Activated CD4-positive, alpha-beta T cell treated with anti-CD3 and anti-CD28 coated beads for 4 hours (primary cell): ENCODE measurements at regions not wholly inside any gene's neighbourhood (a gene's known extent, or its start where the extent isn't known, plus 50 kb on each side); places are given as distances from the start of the nearest gene placed in this dataset.
"Not testable (repeated sequence)": the region's sequence is repeated elsewhere in the genome, so short reads cannot be mapped to it uniquely, and the experiment has no call there.

ENCODE experiments used
- DNase-seq, 2 donors: peaks; one replicate each; pipeline ENCODE4 v3.0.0-alpha.2; 2020

DNA sequence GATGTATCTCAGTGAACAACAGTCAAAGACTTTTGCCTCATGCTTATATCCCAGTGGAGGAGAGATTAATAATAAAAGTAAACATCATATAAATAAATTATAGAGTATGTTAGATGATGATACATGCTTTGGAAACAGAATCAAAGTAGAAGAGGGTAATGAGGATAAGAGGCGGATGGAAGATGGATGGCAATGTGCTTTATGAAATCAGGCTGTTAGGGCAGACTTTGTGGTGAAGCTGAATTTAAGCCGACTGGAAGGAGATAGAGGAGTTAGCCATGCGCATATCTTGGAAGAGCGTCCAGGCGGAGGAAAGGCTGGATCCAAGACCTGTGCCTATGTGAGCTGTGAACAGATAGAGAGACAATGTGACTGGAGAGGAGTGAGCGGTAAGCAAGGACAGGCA is 74.9 kb upstream of the GUCY1A1 start:
- DNase-seq, result no peak

DNA sequence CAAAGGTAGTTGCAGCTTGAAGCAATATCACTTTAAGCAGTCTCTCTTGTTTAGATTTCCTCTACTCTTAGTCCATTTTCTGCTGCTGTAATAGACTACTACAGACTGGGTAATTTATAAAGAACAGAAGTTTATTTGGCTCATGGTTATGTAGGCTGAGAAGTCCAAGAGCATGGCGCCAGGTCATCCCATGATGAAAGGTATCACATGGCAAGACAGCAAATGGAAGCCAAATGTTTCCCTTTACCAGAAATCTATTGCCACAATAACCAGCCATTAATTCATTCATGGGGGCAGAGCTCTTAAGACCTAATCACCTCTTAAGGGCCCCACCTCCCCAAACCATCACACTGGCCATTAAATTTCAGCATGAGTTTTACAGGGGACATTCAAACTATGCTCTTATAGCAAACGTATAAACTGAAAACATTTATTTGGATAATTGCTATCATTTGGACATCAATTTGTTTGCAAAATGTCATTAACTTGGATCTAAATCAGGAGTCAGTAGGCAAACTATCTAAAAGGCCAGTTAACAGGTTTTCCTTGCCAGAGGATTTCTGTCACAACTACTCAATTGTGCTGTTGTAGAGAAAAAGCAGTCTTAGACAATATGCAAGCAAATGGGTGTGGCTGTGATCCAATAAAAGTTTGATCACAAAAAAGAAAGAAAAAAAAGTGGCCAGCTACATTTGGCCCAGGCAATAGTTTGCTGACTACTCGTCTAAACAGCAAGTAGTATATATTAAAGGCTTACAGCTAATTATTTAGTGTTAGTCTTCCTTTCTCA is 75.7 kb upstream of the GUCY1A1 start:
- no peak for DNase-seq

DNA sequence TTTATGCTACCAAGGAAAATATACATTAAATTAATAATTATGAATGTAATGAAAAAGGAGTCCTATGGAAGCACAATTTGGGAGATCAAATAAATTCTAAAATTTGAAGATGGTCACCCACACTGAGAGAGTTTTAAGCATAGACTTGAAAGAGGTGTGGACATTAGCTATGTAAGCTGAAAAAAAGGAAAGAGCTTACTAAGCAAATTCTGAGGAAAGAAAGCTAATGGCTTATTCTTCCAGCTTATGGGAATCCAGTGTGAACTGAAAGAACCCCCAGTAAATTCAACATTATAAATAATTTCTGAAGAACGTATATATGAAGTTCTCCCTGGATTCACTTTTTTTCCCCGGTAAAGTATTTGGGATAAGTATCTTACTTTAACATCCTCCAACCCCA is 78.2 kb upstream of the GUCY1A1 start:
- DNase-seq, result no peak

- DNase-seq, result no peak
Observed at GRCh38 chr4:155587766-155588165, 78.9 kb upstream of the GUCY1A1 start.

DNA sequence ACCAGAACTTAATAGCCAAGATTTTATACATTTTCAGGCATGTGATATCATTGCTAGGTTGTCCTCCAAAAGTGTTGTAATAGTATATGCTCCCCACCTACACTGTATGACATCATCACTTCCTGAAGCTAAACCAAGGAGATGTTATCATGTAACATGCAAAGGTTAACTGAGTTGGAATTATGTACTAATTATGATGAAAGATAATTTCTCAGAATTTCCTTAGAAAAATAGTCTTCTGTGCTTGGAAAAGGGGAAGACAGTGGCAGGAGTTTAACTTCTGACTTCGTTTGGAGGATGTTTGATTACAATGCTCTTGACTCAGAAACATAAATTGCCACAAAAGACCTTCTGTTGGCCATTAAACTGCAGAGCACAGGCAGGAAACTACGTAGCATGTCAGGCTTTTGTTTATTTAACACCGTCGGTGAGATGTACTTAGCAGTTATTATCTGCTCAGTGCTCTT is 83.6 kb upstream of the GUCY1A1 start:
- DNase-seq, result no peak

DNA sequence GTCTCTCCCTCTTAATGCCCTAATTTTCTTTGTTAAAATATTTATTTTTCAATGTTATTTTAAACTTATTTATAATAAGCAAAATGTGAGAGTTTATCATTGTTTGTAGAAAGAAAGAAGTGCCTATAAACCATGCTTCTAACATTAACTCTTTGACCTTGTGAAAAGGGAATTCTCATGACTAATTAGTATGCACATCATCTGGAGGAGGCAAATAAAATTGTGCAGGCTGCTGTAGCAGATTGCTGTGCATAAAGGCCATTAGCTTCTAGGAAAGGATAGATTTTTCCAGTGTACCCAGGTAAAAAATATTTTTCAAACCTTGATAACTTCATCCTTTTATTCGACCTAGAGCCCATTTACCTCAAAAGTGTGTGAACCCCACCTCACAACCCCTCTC is 84.6 kb upstream of the GUCY1A1 start:
- no peak for DNase-seq

DNA sequence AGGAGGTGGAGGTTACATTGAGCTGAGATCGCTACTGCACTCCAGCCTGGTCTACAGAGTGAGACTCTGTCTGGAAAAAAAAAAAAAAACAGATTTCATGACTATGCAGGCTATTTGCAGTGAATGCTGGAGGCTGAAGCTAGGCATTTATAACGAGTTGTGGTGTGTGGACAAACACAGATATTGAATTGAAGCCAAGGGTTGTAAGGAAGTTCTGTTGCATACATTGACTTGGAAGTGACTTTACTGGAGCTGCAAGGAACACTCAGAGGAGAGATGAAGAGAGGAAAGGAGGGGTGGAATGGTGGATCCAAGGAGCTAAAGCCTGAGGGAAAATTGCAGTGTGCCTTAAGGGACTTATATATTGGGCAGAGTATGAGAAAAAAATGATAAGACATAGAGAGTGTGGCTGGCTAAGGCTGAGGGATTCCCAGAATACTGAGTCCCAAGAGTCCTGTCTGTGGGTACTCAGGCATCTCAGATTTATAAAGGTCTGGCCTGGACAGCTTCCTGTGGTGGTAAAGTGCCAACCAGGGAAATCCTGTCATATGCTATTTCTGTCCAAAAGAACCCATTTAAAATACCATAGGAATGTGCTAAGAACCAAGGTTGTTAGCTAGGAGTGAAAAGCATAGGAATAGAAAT is 87.8 kb upstream of the GUCY1A1 start:
- DNase-seq, result no peak

GRCh38 chr4:155578219-155578618 is 88.4 kb upstream of the GUCY1A1 start:
- DNase-seq, result no peak

DNA sequence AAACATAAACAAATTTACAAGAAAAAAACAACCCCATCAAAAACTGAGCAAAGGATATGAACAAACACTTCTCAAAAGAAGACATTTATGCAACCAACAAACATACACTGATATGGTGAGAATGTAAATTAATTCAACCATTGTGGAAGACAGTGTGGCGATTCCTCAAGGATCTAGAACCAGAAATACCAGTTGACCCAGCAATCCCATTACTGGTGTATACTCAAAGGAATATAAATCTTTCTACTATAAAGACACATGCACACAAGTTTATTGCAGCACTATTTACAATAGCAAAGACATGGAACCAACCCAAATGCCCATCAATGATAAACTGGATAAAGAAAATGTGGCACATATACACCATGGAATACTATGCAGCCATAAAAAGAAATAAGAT is 92.3 kb upstream of the GUCY1A1 start:
- DNase-seq, result not testable (repeated sequence)

DNA sequence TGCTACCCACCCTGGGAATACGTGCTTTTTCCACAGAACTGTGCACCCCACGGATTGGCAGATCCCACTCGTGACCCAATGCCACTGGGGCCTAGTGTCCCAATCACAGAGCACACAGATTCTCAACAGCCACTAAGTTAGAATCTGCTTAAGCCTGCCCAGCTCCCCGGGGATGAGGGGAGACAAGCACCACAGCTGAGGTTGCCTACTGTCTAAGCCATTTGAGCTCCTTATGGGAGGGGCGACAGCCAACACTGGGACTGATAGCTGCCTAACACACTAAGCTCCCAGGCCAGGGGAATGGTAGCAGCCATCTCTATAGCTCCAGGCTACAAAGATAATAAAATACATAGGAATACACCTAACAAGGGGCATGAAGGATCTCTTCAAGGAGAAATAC is 93.5 kb upstream of the GUCY1A1 start:
- no peak for DNase-seq

GRCh38 chr4:155572106-155572703 is 94.4 kb upstream of the GUCY1A1 start:
- no peak for DNase-seq

DNA sequence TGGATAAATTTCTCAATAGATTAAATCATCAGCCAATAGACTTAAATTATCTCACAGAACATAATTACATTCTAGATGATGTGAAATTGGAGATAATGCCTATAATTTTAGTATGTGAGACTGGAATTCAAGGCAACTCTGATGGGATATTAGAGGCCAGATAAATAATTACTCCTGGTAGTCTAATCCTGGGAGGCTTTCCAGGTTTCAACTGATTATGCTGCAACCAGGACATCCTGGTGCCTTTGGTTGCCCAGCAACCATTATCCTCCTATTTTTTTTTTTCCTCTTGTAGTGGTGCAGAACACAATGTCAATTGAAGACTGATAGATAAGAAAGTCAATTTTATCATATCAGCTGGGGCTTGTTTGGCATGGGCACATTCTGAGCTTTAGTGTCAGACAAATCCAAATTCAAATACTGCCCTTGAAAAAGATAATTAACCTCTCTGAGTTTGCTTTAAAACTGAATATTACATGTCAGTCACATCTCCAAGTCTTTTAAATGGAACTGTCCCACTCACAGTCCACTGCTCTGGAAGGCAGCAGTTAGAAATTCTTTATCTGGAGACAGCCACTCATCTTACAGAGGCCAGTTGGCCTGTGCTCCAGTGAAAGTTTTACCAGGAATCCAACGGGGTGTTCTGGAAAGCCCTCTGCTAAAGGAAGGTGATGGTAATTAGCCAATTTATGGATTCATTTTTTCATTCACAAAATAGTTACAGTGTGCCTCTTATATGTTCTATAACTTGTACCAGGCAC is 95.3 kb upstream of the GUCY1A1 start:
- DNase-seq, result no peak

- DNase-seq, result no peak
Observed at GRCh38 chr4:155570661-155571060, 96.0 kb upstream of the GUCY1A1 start.

- DNase-seq, result no peak
Observed at GRCh38 chr4:155569960-155570515, 96.6 kb upstream of the GUCY1A1 start.

GRCh38 chr4:155569471-155569870 is 97.2 kb upstream of the GUCY1A1 start:
- no peak for DNase-seq

- no peak for DNase-seq
Observed at GRCh38 chr4:155568641-155569220, 97.9 kb upstream of the GUCY1A1 start.

- DNase-seq, result no peak
Observed at GRCh38 chr4:155566354-155566753, 100.3 kb upstream of the GUCY1A1 start.

GRCh38 chr4:155565776-155566175 is 100.9 kb upstream of the GUCY1A1 start:
- no peak for DNase-seq

- DNase-seq, result no peak
Observed at GRCh38 chr4:155565330-155565729, 101.3 kb upstream of the GUCY1A1 start.

- DNase-seq, result no peak
Observed at GRCh38 chr4:155564880-155565279, 101.8 kb upstream of the GUCY1A1 start.

GRCh38 chr4:155564086-155564485 is 102.6 kb upstream of the GUCY1A1 start:
- DNase-seq, result no peak

GRCh38 chr4:155559915-155560314 is 106.7 kb upstream of the GUCY1A1 start:
- no peak for DNase-seq

GRCh38 chr4:155552180-155552579 is 114.5 kb upstream of the GUCY1A1 start:
- DNase-seq, result no peak
